GM12878 (cell line): ENCODE measurements at regions not wholly inside any gene's neighbourhood (a gene's known extent, or its start where the extent isn't known, plus 50 kb on each side); places are given as distances from the start of the nearest gene placed in this dataset.

Experiments used
- ATAC-seq: fragments of 200-7000 bp; cut with Tn5 transposase; 3 replicates; pipeline ENCODE4 v1.9.1; 2020; ENCODE audit warnings: mild to moderate bottlenecking, moderate library complexity
- BruUV-seq: library from RNA; stranded (reverse); fragments of 400-500 nt; replicated peaks from 2 replicates; lab custom pipeline; 2021; lab: Mats Ljungman, UMichigan
- CTCF ChIA-PET: fragments of 300-600 bp; sonication (Branson Sonifier 250); formaldehyde crosslinking; extraction: SDS; loops from one replicate; lab custom pipeline; 2021; ENCODE audit warnings: inconsistent platforms; lab: Yijun Ruan, JAX
- POLR2A ChIA-PET: fragments of 350-600 bp; formaldehyde crosslinking; extraction: SDS; loops from one replicate; lab custom pipeline; 2021; ENCODE audit warnings: inconsistent platforms; lab: Charles Lee
- RAD21 ChIA-PET: fragments of 300-600 bp; sonication (Branson Sonifier 250); formaldehyde crosslinking; loops from one replicate; lab custom pipeline; 2023; ENCODE audit warnings: antibody characterized with exemption; ENCODE audit not compliant: unreplicated experiment; lab: Charles Lee
- SMC1A ChIA-PET: fragments of 300-600 bp; sonication (Branson Sonifier 250); formaldehyde crosslinking; loops from one replicate; lab custom pipeline; 2023; ENCODE audit not compliant: unreplicated experiment, uncharacterized antibody; lab: Charles Lee
- DNase-seq: peaks from one replicate; pipeline ENCODE4 v3.0.0-alpha.2; 2011; ENCODE audit warnings: low read depth, low spot score
- FAIRE-seq: peaks from 3 replicates; lab custom pipeline; 2011; peaks lifted over from hg19 to GRCh38; lab: Jason Lieb, UNC
- H2AFZ ChIP-seq: 2 replicates; pipeline ENCODE4 v1.6.0; 2011; ENCODE audit warnings: low read depth, low read length, control low read depth; ENCODE audit not compliant: control insufficient read depth
- H3K27ac ChIP-seq: 2 replicates; pipeline ENCODE4 v1.5.1; 2011; ENCODE audit warnings: control low read depth; ENCODE audit not compliant: control insufficient read depth, insufficient read depth
- H3K27me3 ChIP-seq, 2 experiments: replicated peaks in 1 of 2; 2 replicates each; pipeline versions ENCODE4 v1.6.0 to v1.6.1; 2011; ENCODE audit warnings: low read length in 1 of 2; ENCODE audit not compliant: control insufficient read depth in 2 of 2, insufficient read depth in 2 of 2
- H3K36me3 ChIP-seq, 2 experiments: 2 replicates each; pipeline ENCODE4 v1.5.1; 2011; ENCODE audit warnings: low read length in 1 of 2; ENCODE audit not compliant: control insufficient read depth in 2 of 2, insufficient read depth in 2 of 2
- H3K4me1 ChIP-seq: 2 replicates; pipeline ENCODE4 v1.6.1; 2011; ENCODE audit warnings: mild to moderate bottlenecking, low read length, moderate library complexity, mixed read lengths; ENCODE audit not compliant: control insufficient read depth, insufficient read depth
- H3K4me2 ChIP-seq: 2 replicates; pipeline ENCODE4 v1.6.0; 2011; ENCODE audit warnings: control low read depth; ENCODE audit not compliant: control insufficient read depth, insufficient read depth
- H3K4me3 ChIP-seq: fragments of 200-600 bp; sonication (generic); 2 replicates; pipeline ENCODE4 v1.5.1; 2016
- H3K79me2 ChIP-seq: 2 replicates; pipeline ENCODE4 v1.6.0; 2011; ENCODE audit warnings: low read length; ENCODE audit not compliant: control insufficient read depth, insufficient read depth
- H3K9ac ChIP-seq: 2 replicates; pipeline ENCODE4 v1.8.0; 2011; ENCODE audit warnings: low read length, control low read depth, mixed read lengths; ENCODE audit not compliant: control insufficient read depth, insufficient read depth
- H3K9me3 ChIP-seq: replicated peaks from 3 replicates; pipeline ENCODE4 v1.5.1; 2011; ENCODE audit warnings: mild to moderate bottlenecking, low read length; ENCODE audit not compliant: control insufficient read depth, insufficient read depth
- H4K20me1 ChIP-seq: 2 replicates; pipeline ENCODE4 v1.6.0; 2011; ENCODE audit not compliant: control insufficient read depth, insufficient read depth
- BMI1 ChIP-seq: fragments of 450-650 bp; IDR thresholded peaks from 2 replicates; pipeline ENCODE4 v1.6.1; 2016; ENCODE audit warnings: mild to moderate bottlenecking, moderate library complexity, borderline replicate concordance
- CHD2 ChIP-seq: IDR thresholded peaks from 2 replicates; pipeline ENCODE4 v1.6.1; 2011; ENCODE audit warnings: low read depth, low read length, improper control_type of control experiment, borderline replicate concordance
- PRDM15 ChIP-seq: fragments of 450-650 bp; formaldehyde crosslinking; IDR thresholded peaks from 2 replicates; pipeline ENCODE4 v1.4.0; 2020; ENCODE audit warnings: mild to moderate bottlenecking, moderate library complexity
- RCOR1 ChIP-seq: conservative IDR thresholded peaks from 2 replicates; pipeline ENCODE4 v1.6.1; 2012; ENCODE audit warnings: low read depth, low read length, improper control_type of control experiment
- RFX5 ChIP-seq: IDR thresholded peaks from 2 replicates; pipeline ENCODE4 v1.6.1; 2011; ENCODE audit warnings: low read depth, low read length, improper control_type of control experiment
- SIN3A ChIP-seq: IDR thresholded peaks from 2 replicates; pipeline ENCODE4 v1.6.1; 2012; ENCODE audit warnings: low read depth, low read length, improper control_type of control experiment
- WGBS: methylation state at CpG from one replicate; pipeline ENCODE4 v1.1.6; 2016; ENCODE audit warnings: low lambda C conversion rate; ENCODE audit not compliant: insufficient replicate concordance, insufficient coverage; ENCODE audit errors: missing lambda C conversion rate; 5-methylcytosine and 5-hydroxymethylcytosine counted together
- in situ Hi-C: fragments of 300-500 bp; cut with MboI; formaldehyde crosslinking; loops from 9 replicates; pipeline ENCODE4 v1.14.3; 2018; ENCODE audit warnings: mixed read lengths
- intact Hi-C: fragments of 100-400 bp; cut with micrococcal nuclease; formaldehyde crosslinking; loops from one replicate; pipeline ENCODE4 v1.14.2; 2022; ENCODE audit not compliant: unreplicated experiment
- TF ChIP-seq, protein P1 (sequence below), 3 experiments: IDR thresholded peaks in 2 of 3; conservative IDR thresholded peaks in 1 of 3; 2 replicates each; pipeline ENCODE4 v1.5.1; 2011; ENCODE audit warnings: low read depth in 3 of 3, low read length in 3 of 3, mild to moderate bottlenecking in 3 of 3, control low read depth in 2 of 3, moderate library complexity in 2 of 3, inconsistent platforms in 1 of 3, mixed read lengths in 1 of 3; ENCODE audit not compliant: control insufficient read depth in 2 of 3, insufficient read depth in 1 of 3; ENCODE audit errors: extremely low read depth in 1 of 3

GRCh38 chr3:18035641-18036449 lies 293.4 kb upstream of the TBC1D5 start:
- WGBS: 4% methylated on average over 2 of the region's 2 CpGs
- no peak for DNase-seq
- Histone ChIP-seq H3K36me3 (no peaks in the 10 kb centered on the region), H3K79me2 (no peaks in the 10 kb centered on the region), H3K9ac (no peak overlapping the region), H3K4me3 (no peak overlapping the region), H3K4me2 (no peak overlapping the region), H4K20me1 (no peaks in the 10 kb centered on the region), H3K27me3 (no peaks in the 10 kb centered on the region), H3K27ac (no peak overlapping the region), H3K4me1 (no peaks in the 10 kb centered on the region), H3K9me3 (no peaks in the 10 kb centered on the region), H2AFZ (no peak overlapping the region)
- in situ Hi-C loops: no loop called here
- ChIA-PET SMC1A (interaction anchor here (1.1 to 2.0 kb wide), 2 partner anchors 9 to 153 kb away, joined by 5 read pairs; no protein-coding TSS in a partner anchor), RAD21 (no interaction called here), POLR2A (no interaction called here), CTCF (interaction anchor here (1.2 to 1.4 kb wide), 2 partner anchors 13 to 28 kb away, joined by 3 to 5 read pairs; no protein-coding TSS in a partner anchor)
- no peak for FAIRE-seq
- ATAC-seq: no peak
- BruUV-seq: no TSS peak
- intact Hi-C loops: no loop called here
- TF ChIP-seq RFX5 (no peak), CHD2 (no peak), PRDM15 (no peak), SIN3A (no peak), BMI1 (no peak), RCOR1 (no peak)
- TF ChIP-seq, protein P1, sequence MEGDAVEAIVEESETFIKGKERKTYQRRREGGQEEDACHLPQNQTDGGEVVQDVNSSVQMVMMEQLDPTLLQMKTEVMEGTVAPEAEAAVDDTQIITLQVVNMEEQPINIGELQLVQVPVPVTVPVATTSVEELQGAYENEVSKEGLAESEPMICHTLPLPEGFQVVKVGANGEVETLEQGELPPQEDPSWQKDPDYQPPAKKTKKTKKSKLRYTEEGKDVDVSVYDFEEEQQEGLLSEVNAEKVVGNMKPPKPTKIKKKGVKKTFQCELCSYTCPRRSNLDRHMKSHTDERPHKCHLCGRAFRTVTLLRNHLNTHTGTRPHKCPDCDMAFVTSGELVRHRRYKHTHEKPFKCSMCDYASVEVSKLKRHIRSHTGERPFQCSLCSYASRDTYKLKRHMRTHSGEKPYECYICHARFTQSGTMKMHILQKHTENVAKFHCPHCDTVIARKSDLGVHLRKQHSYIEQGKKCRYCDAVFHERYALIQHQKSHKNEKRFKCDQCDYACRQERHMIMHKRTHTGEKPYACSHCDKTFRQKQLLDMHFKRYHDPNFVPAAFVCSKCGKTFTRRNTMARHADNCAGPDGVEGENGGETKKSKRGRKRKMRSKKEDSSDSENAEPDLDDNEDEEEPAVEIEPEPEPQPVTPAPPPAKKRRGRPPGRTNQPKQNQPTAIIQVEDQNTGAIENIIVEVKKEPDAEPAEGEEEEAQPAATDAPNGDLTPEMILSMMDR (IDR thresholded peaks at IDR 0.05 in 2 of 3, conservative IDR thresholded peaks at IDR 0.05 in 1 of 3; ENCODE audit: control insufficient read depth in 2 of 3, extremely low read depth in 1 of 3, insufficient read depth in 1 of 3, low read depth in 3 of 3, low read length in 3 of 3): no peak
